ENCODE measurements at regions not wholly inside any gene's neighbourhood (a gene's known extent, or its start where the extent isn't known, plus 50 kb on each side); places are given as distances from the start of the nearest gene placed in this dataset.
"Not testable (repeated sequence)": the region's sequence is repeated elsewhere in the genome, so short reads cannot be mapped to it uniquely, and the experiment has no call there.

GRCh38 chr12:94841904-94842610 lies 161.4 kb downstream of the NDUFA12 start:
- H3K27me3 ChIP-seq (ENCODE audit: control insufficient read depth in 1 of 2, insufficient read depth in 2 of 2, low read length in 2 of 2), result no peaks in the 10 kb centered on the region
- WGBS, 2 donors, result 69 to 70% methylated on average over 5 of the region's 5 CpGs

GRCh38 chr12:94841177-94841576 lies 162.3 kb downstream of the NDUFA12 start:
- WGBS, 2 donors, result 26 to 38% methylated on average over 3 of the region's 3 CpGs
- Histone ChIP-seq H3K4me3 (ENCODE audit: low read depth in 1 of 2, low read length in 2 of 2) (no peak overlapping the region), H3K27ac (ENCODE audit: low read depth in 2 of 2, low read length in 1 of 2) (no peak overlapping the region), H3K27me3 (ENCODE audit: control insufficient read depth in 1 of 2, insufficient read depth in 2 of 2, low read length in 2 of 2) (no peaks in the 10 kb centered on the region), H3K36me3 (ENCODE audit: control insufficient read depth in 2 of 2, insufficient read depth in 2 of 2, low read length in 1 of 2) (no peaks in the 10 kb centered on the region), H3K9me3 (ENCODE audit: control insufficient read depth in 2 of 2, insufficient read depth in 1 of 2, low read depth in 1 of 2, low read length in 1 of 2) (no peaks in the 10 kb centered on the region), H3K4me1 (ENCODE audit: control insufficient read depth in 2 of 2, insufficient read depth in 2 of 2, low read length in 1 of 2) (no peaks in the 10 kb centered on the region)

More at GRCh38 chr12:94841904-94842610, 161.4 kb downstream of the NDUFA12 start:
- Histone ChIP-seq H3K9me3 (ENCODE audit: control insufficient read depth in 2 of 2, insufficient read depth in 1 of 2, low read depth in 1 of 2, low read length in 1 of 2) (no peaks in the 10 kb centered on the region), H3K36me3 (ENCODE audit: control insufficient read depth in 2 of 2, insufficient read depth in 2 of 2, low read length in 1 of 2) (no peaks in the 10 kb centered on the region), H3K4me3 (ENCODE audit: low read depth in 1 of 2, low read length in 2 of 2) (no peak overlapping the region), H3K4me1 (ENCODE audit: control insufficient read depth in 2 of 2, insufficient read depth in 2 of 2, low read length in 1 of 2) (no peaks in the 10 kb centered on the region), H3K27ac (ENCODE audit: low read depth in 2 of 2, low read length in 1 of 2) (no peak overlapping the region)

GRCh38 chr12:94839347-94839746 lies 164.2 kb downstream of the NDUFA12 start:
- no peaks in the 10 kb centered on the region for H3K9me3 ChIP-seq (ENCODE audit: control insufficient read depth in 2 of 2, insufficient read depth in 1 of 2, low read depth in 1 of 2, low read length in 1 of 2)
- no peak overlapping the region for H3K27ac ChIP-seq (ENCODE audit: low read depth in 2 of 2, low read length in 1 of 2)
- no peak overlapping the region for H3K4me3 ChIP-seq (ENCODE audit: low read depth in 1 of 2, low read length in 2 of 2)
- no peaks in the 10 kb centered on the region for H3K27me3 ChIP-seq (ENCODE audit: control insufficient read depth in 1 of 2, insufficient read depth in 2 of 2, low read length in 2 of 2)
- WGBS, 2 donors, result 93 to 96% methylated on average over 5 of the region's 5 CpGs
- H3K4me1 ChIP-seq (ENCODE audit: control insufficient read depth in 2 of 2, insufficient read depth in 2 of 2, low read length in 1 of 2), result no peaks in the 10 kb centered on the region
- no peaks in the 10 kb centered on the region for H3K36me3 ChIP-seq (ENCODE audit: control insufficient read depth in 2 of 2, insufficient read depth in 2 of 2, low read length in 1 of 2)

GRCh38 chr12:94836952-94837670 lies 166.4 kb downstream of the NDUFA12 start:
- 83 to 84% methylated on average over 13 of the region's 13 CpGs for WGBS, 2 donors
- H3K27me3 ChIP-seq (ENCODE audit: control insufficient read depth in 1 of 2, insufficient read depth in 2 of 2, low read length in 2 of 2); H3K4me3 ChIP-seq (ENCODE audit: low read depth in 1 of 2, low read length in 2 of 2); H3K36me3 ChIP-seq (ENCODE audit: control insufficient read depth in 2 of 2, insufficient read depth in 2 of 2, low read length in 1 of 2); H3K9me3 ChIP-seq (ENCODE audit: control insufficient read depth in 2 of 2, insufficient read depth in 1 of 2, low read depth in 1 of 2, low read length in 1 of 2); H3K4me1 ChIP-seq (ENCODE audit: control insufficient read depth in 2 of 2, insufficient read depth in 2 of 2, low read length in 1 of 2); H3K27ac ChIP-seq (ENCODE audit: low read depth in 2 of 2, low read length in 1 of 2): not testable (repeated sequence)

GRCh38 chr12:94834036-94834625 lies 169.4 kb downstream of the NDUFA12 start:
- Histone ChIP-seq H3K4me1 (ENCODE audit: control insufficient read depth in 2 of 2, insufficient read depth in 2 of 2, low read length in 1 of 2) (peaks cover 0 to 2% of the 10 kb centered on the region in 2 donors), H3K4me3 (ENCODE audit: low read depth in 1 of 2, low read length in 2 of 2) (no peak overlapping the region), H3K27ac (ENCODE audit: low read depth in 2 of 2, low read length in 1 of 2) (no peak overlapping the region), H3K27me3 (ENCODE audit: control insufficient read depth in 1 of 2, insufficient read depth in 2 of 2, low read length in 2 of 2) (no peaks in the 10 kb centered on the region), H3K9me3 (ENCODE audit: control insufficient read depth in 2 of 2, insufficient read depth in 1 of 2, low read depth in 1 of 2, low read length in 1 of 2) (no peaks in the 10 kb centered on the region), H3K36me3 (ENCODE audit: control insufficient read depth in 2 of 2, insufficient read depth in 2 of 2, low read length in 1 of 2) (no peaks in the 10 kb centered on the region)
- 91 to 94% methylated on average over 14 of the region's 14 CpGs for WGBS, 2 donors

- H3K4me3 ChIP-seq (ENCODE audit: low read depth in 1 of 2, low read length in 2 of 2), result no peak overlapping the region
- no peaks in the 10 kb centered on the region for H3K9me3 ChIP-seq (ENCODE audit: control insufficient read depth in 2 of 2, insufficient read depth in 1 of 2, low read depth in 1 of 2, low read length in 1 of 2)
- no peaks in the 10 kb centered on the region for H3K36me3 ChIP-seq (ENCODE audit: control insufficient read depth in 2 of 2, insufficient read depth in 2 of 2, low read length in 1 of 2)
- H3K27ac ChIP-seq (ENCODE audit: low read depth in 2 of 2, low read length in 1 of 2), result peak overlapping the region in 1 of 2 donors; percentile 47
- WGBS, 2 donors, result 63 to 72% methylated on average over 15 of the region's 15 CpGs
- no peaks in the 10 kb centered on the region for H3K27me3 ChIP-seq (ENCODE audit: control insufficient read depth in 1 of 2, insufficient read depth in 2 of 2, low read length in 2 of 2)
- H3K4me1 ChIP-seq (ENCODE audit: control insufficient read depth in 2 of 2, insufficient read depth in 2 of 2, low read length in 1 of 2), result peaks cover 0 to 2% of the 10 kb centered on the region in 2 donors
These were observed 170.5 kb downstream of the NDUFA12 start for GRCh38 chr12:94832780-94833681.

GRCh38 chr12:94832105-94832504 lies 171.4 kb downstream of the NDUFA12 start:
- H3K36me3 ChIP-seq (ENCODE audit: control insufficient read depth in 2 of 2, insufficient read depth in 2 of 2, low read length in 1 of 2), result no peaks in the 10 kb centered on the region
- peaks cover 0 to 2% of the 10 kb centered on the region in 2 donors for H3K4me1 ChIP-seq (ENCODE audit: control insufficient read depth in 2 of 2, insufficient read depth in 2 of 2, low read length in 1 of 2)
- H3K27me3 ChIP-seq (ENCODE audit: control insufficient read depth in 1 of 2, insufficient read depth in 2 of 2, low read length in 2 of 2), result no peaks in the 10 kb centered on the region
- H3K9me3 ChIP-seq (ENCODE audit: control insufficient read depth in 2 of 2, insufficient read depth in 1 of 2, low read depth in 1 of 2, low read length in 1 of 2), result no peaks in the 10 kb centered on the region
- 84 to 88% methylated on average over 3 of the region's 3 CpGs for WGBS, 2 donors
- H3K27ac ChIP-seq (ENCODE audit: low read depth in 2 of 2, low read length in 1 of 2), result no peak overlapping the region
- H3K4me3 ChIP-seq (ENCODE audit: low read depth in 1 of 2, low read length in 2 of 2), result no peak overlapping the region

- no peaks in the 10 kb centered on the region for H3K36me3 ChIP-seq (ENCODE audit: control insufficient read depth in 2 of 2, insufficient read depth in 2 of 2, low read length in 1 of 2)
- no peaks in the 10 kb centered on the region for H3K9me3 ChIP-seq (ENCODE audit: control insufficient read depth in 2 of 2, insufficient read depth in 1 of 2, low read depth in 1 of 2, low read length in 1 of 2)
- peaks cover 0 to 2% of the 10 kb centered on the region in 2 donors for H3K4me1 ChIP-seq (ENCODE audit: control insufficient read depth in 2 of 2, insufficient read depth in 2 of 2, low read length in 1 of 2)
- H3K27ac ChIP-seq (ENCODE audit: low read depth in 2 of 2, low read length in 1 of 2), result no peak overlapping the region
- no peak overlapping the region for H3K4me3 ChIP-seq (ENCODE audit: low read depth in 1 of 2, low read length in 2 of 2)
- 69 to 74% methylated on average over 9 of the region's 9 CpGs for WGBS, 2 donors
- no peaks in the 10 kb centered on the region for H3K27me3 ChIP-seq (ENCODE audit: control insufficient read depth in 1 of 2, insufficient read depth in 2 of 2, low read length in 2 of 2)
These were observed 172.3 kb downstream of the NDUFA12 start for GRCh38 chr12:94831081-94831751.

- H3K27ac ChIP-seq (ENCODE audit: low read depth in 2 of 2, low read length in 1 of 2), result no peak overlapping the region
- no peaks in the 10 kb centered on the region for H3K27me3 ChIP-seq (ENCODE audit: control insufficient read depth in 1 of 2, insufficient read depth in 2 of 2, low read length in 2 of 2)
- H3K4me3 ChIP-seq (ENCODE audit: low read depth in 1 of 2, low read length in 2 of 2), result no peak overlapping the region
- no peaks in the 10 kb centered on the region for H3K36me3 ChIP-seq (ENCODE audit: control insufficient read depth in 2 of 2, insufficient read depth in 2 of 2, low read length in 1 of 2)
- no peaks in the 10 kb centered on the region for H3K9me3 ChIP-seq (ENCODE audit: control insufficient read depth in 2 of 2, insufficient read depth in 1 of 2, low read depth in 1 of 2, low read length in 1 of 2)
- WGBS, 2 donors, result 57 to 71% methylated on average over 1 of the region's 1 CpG
- H3K4me1 ChIP-seq (ENCODE audit: control insufficient read depth in 2 of 2, insufficient read depth in 2 of 2, low read length in 1 of 2), result peaks cover 0 to 2% of the 10 kb centered on the region in 2 donors
These were observed 173.9 kb downstream of the NDUFA12 start for GRCh38 chr12:94829552-94829951.
